Loucy (cell line): ENCODE measurements at regions not wholly inside any gene's neighbourhood (a gene's known extent, or its start where the extent isn't known, plus 50 kb on each side); places are given as distances from the start of the nearest gene placed in this dataset.

Experiments
- CTCF ChIP-seq: fragments of 200-600 bp; sonication (generic); conservative IDR thresholded peaks from 2 replicates; pipeline ENCODE4 v1.5.1; 2014; ENCODE audit warnings: mild to moderate bottlenecking, antibody characterized with exemption, low read length
- EZH2phosphoT487 ChIP-seq: fragments of 200-600 bp; IDR thresholded peaks from 2 replicates; pipeline ENCODE4 v1.6.1; 2018; ENCODE audit warnings: antibody characterized with exemption, mild to moderate bottlenecking, moderate library complexity, borderline replicate concordance

- no peak for TF ChIP-seq CTCF
- TF ChIP-seq EZH2phosphoT487, result no peak
Measured at GRCh38 chr18:38539856-38540255, 974.3 kb upstream of the CELF4 start.
